ENCODE measurements at regions not wholly inside any gene's neighbourhood (a gene's known extent, or its start where the extent isn't known, plus 50 kb on each side); places are given as distances from the start of the nearest gene placed in this dataset.

DNA sequence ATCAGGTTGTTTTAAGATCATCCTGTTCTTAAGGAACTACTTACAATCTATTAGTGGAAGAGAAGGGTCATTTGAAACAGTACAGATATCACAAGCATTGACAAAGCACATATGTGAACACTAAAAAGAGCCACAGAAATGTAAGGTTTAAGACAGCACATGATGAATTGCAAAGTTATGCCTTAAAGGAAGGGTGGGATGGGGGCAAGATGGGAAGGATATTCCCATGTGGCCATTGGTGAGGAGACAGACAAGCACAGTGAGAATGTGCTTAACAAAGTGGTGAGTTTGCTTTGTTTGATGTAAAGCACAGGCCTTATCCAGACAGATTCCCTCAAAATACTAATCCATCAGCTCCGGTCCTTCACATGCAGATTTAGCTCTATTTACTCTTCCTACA is 151.6 kb upstream of the IVNS1ABP start:
- no peaks in the 10 kb centered on the region for H4K20me1 ChIP-seq (ENCODE audit: control insufficient read depth, insufficient read depth, insufficient read length)
- H3K27me3 Mint-ChIP-seq (ENCODE audit: low read depth) = no peaks in the 10 kb centered on the region
- H3K4me1 Mint-ChIP-seq = peaks cover 4 to 5% of the 10 kb centered on the region in 2 experiments; a peak in 2 of 4 replicates
- no peak overlapping the region for H3K18ac ChIP-seq (ENCODE audit: insufficient read length, low read depth, low read length)
- no peak overlapping the region for H3T11ph ChIP-seq (ENCODE audit: low read length)
- H3K27ac ChIP-seq (ENCODE audit: insufficient read length, low read depth, low read length) = no peak overlapping the region
- H3K27ac Mint-ChIP-seq = no peak overlapping the region
- no peak overlapping the region for H2BK12ac ChIP-seq (ENCODE audit: insufficient read length, low read depth, low read length)
- H3K56ac ChIP-seq (ENCODE audit: insufficient read length, low read depth, low read length) = no peak overlapping the region
- no peak overlapping the region for H2BK20ac ChIP-seq (ENCODE audit: low read depth, low read length, poor library complexity, severe bottlenecking)
- no peaks in the 10 kb centered on the region for H3K27me3 ChIP-seq (ENCODE audit: insufficient read depth, low read length)
- H3K79me1 ChIP-seq (ENCODE audit: insufficient read depth, low read depth, low read length, poor library complexity, severe bottlenecking) = no peaks in the 10 kb centered on the region
- H3K4ac ChIP-seq (ENCODE audit: low read depth, low read length) = no peak overlapping the region
- no peak overlapping the region for H2AK5ac ChIP-seq (ENCODE audit: insufficient read length, low read length)
- H4K8ac ChIP-seq (replicated peaks; ENCODE audit: insufficient read length, low read depth, low read length) = no peak overlapping the region
- H2BK5ac ChIP-seq (ENCODE audit: insufficient read length, low read length) = no peak overlapping the region
- TF ChIP-seq, protein P1, sequence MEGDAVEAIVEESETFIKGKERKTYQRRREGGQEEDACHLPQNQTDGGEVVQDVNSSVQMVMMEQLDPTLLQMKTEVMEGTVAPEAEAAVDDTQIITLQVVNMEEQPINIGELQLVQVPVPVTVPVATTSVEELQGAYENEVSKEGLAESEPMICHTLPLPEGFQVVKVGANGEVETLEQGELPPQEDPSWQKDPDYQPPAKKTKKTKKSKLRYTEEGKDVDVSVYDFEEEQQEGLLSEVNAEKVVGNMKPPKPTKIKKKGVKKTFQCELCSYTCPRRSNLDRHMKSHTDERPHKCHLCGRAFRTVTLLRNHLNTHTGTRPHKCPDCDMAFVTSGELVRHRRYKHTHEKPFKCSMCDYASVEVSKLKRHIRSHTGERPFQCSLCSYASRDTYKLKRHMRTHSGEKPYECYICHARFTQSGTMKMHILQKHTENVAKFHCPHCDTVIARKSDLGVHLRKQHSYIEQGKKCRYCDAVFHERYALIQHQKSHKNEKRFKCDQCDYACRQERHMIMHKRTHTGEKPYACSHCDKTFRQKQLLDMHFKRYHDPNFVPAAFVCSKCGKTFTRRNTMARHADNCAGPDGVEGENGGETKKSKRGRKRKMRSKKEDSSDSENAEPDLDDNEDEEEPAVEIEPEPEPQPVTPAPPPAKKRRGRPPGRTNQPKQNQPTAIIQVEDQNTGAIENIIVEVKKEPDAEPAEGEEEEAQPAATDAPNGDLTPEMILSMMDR (conservative IDR thresholded peaks at IDR 0.05) = no peak
- no peak overlapping the region for H3K4me3 Mint-ChIP-seq
- no peaks in the 10 kb centered on the region for H3K9me3 Mint-ChIP-seq
- H2AFZ ChIP-seq (ENCODE audit: low read length) = no peak overlapping the region
- H3K23ac ChIP-seq (ENCODE audit: insufficient read length, low read depth, low read length) = no peak overlapping the region
- H3K79me2 ChIP-seq (ENCODE audit: insufficient read depth, low read length) = no peaks in the 10 kb centered on the region
- no peak overlapping the region for H4K5ac ChIP-seq (ENCODE audit: insufficient read length, low read depth, low read length)
- no peak overlapping the region for H3K4me2 ChIP-seq (ENCODE audit: insufficient read depth, insufficient read length, low read length)
- no peaks in the 10 kb centered on the region for H3K4me1 ChIP-seq (ENCODE audit: insufficient read depth, low read length)
- no peaks in the 10 kb centered on the region for H3K9me3 ChIP-seq (ENCODE audit: control insufficient read depth, low read depth, low read length)
- H3K23me2 ChIP-seq (ENCODE audit: insufficient read length, low read depth, low read length, poor library complexity, severe bottlenecking) = no peaks in the 10 kb centered on the region
- H3K14ac ChIP-seq (ENCODE audit: insufficient read depth, low read length) = no peak overlapping the region
- no peak overlapping the region for H4K91ac ChIP-seq (ENCODE audit: insufficient read length, low read depth, low read length)
- H2BK15ac ChIP-seq (ENCODE audit: low read depth, low read length) = no peak overlapping the region
- H2BK120ac ChIP-seq (ENCODE audit: low read depth, low read length, poor library complexity, severe bottlenecking) = no peak overlapping the region
- WGBS (ENCODE audit: extremely low coverage, insufficient read length, low lambda C conversion rate) = no CpG with 5 or more reads among the region's 1 CpG
- DNase-seq = no peak
- no peak overlapping the region for H3K9ac ChIP-seq (ENCODE audit: extremely low read depth, insufficient read length, low read length)
- no peaks in the 10 kb centered on the region for H3K36me3 Mint-ChIP-seq (ENCODE audit: insufficient read depth in 1 of 3, low read depth in 3 of 3)

Measured in H9 (cell line).